T47D (cell line): ENCODE measurements at regions not wholly inside any gene's neighbourhood (a gene's known extent, or its start where the extent isn't known, plus 50 kb on each side); places are given as distances from the start of the nearest gene placed in this dataset.

Experiments used
- DNase-seq, 2 experiments: peaks; one replicate each; pipeline versions ENCODE4 v3.0.0 to v3.0.0-alpha.2; 2011 to 2012; ENCODE audit warnings: low read depth in 1 of 2, low spot score in 1 of 2
- JUND ChIP-seq: IDR thresholded peaks from 2 replicates; pipeline ENCODE4 v1.6.1; 2012; ENCODE audit warnings: low read depth
- in situ Hi-C: cut with HindIII; loops from 2 replicates; pipeline ENCODE4 v1.10.0; 2016; ENCODE audit warnings: low sequenced_read_pairs, low pct_unique_long_range_greater_than_20kb

DNA sequence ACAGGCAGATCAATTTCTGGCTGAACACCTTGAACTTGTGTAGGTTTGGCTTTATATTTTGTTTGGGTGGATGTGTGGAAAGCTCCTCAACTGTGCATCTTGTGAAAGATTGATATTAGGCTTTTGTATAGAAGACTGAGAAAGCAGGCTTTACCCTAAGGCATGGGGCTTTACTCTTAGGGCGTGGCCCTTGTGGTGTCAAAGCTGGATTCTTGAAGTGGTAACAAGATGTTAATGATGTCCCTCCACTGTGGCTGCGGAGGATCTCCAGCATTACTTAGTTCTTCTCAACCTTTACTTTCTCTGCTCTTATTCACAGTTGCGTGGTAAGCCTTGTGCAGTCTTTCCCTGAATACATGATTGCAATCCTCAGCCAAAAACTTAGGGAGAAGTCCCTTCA lies 54.1 kb upstream of the HECTD2 start:
- no peak for TF ChIP-seq JUND
- in situ Hi-C loops, result no loop called here

DNA sequence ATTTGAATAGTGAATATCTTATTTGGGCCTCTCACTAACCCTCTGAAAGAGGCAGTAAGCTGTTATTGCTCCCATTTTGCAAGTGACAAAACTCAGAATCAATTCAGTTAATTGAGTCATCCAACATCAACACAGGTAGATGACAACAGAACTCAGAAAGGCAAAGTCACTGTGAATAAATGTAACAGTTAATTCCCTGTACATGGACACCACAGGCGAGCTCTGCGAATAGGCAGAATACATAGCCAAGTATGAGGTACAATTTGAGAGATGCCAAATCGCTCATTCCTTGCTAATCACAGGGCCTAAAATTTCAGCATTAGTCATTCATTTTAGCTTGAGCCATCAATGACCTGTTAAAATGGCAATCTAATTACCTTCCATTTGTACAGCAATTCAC lies 52.6 kb upstream of the HECTD2 start:
- in situ Hi-C loops, result no loop called here
- no peak for DNase-seq

More for the DNA sequence above, 54.1 kb upstream of the HECTD2 start:
- DNase-seq, result no peak

More for the DNA sequence above, 52.6 kb upstream of the HECTD2 start:
- no peak for TF ChIP-seq JUND
